NCI-H524 (cell line): ENCODE measurements at regions not wholly inside any gene's neighbourhood (a gene's known extent, or its start where the extent isn't known, plus 50 kb on each side); places are given as distances from the start of the nearest gene placed in this dataset.
"Not testable (repeated sequence)": the region's sequence is repeated elsewhere in the genome, so short reads cannot be mapped to it uniquely, and the experiment has no call there.

Experiments used
- DNase-seq, 2 experiments: peaks; one replicate each; lab custom pipeline; 2025; lab: John Stamatoyannopoulos, UW

DNA sequence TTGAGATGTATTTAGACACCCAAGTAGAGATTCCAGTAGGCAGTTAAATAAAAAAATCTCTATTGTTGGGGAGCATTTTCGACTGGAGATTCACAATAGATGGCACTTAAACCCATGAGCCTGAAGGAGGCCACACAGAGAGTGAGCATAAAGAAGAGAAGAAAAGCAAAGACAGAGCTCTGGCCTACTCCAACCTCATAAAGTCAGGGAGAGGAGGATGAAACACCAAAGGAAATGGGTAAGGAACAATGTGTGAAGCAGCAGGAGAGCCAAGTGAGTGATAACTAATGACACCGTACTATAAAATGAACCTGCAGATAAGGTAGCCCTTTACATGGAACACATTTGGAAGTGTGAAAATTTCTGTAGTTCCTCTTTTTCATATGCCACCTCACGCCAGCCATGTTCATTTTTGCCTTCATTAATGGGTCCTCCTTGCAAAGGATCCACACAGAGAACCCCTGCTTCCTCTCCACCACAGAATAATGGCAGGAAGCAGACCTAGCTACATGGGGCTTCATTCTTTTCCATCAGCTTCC, 150.0 kb upstream of the SYT10 start:
- DNase-seq, result no peak

- DNase-seq, result no peak
These were observed 154.1 kb upstream of the SYT10 start for GRCh38 chr12:33593753-33594152.

GRCh38 chr12:33596061-33596460, 156.4 kb upstream of the SYT10 start:
- DNase-seq, result no peak

DNA sequence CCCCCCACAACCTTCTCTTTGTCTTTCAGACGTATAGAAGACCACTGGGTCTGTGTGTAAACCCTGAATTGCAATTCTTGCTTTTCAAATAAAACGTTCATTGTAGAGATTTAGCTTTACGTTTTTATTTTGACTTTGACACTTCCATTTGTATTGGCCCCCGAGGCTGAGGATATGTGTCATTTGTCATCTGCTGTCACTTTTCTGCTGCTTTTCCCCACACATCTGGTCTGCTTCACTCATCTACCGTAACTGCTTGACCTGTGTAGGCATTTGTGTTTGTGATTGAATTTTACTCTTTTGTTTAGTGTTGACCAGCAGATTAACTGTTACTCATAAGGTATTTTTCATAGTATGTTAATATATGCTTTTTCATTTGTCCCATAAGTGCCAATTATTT, 157.2 kb upstream of the SYT10 start:
- no peak for DNase-seq

- DNase-seq, result peak in 1 of 2 experiments; percentile 42
These were observed 162.9 kb upstream of the SYT10 start for GRCh38 chr12:33602515-33602914.

GRCh38 chr12:33605757-33606156, 166.1 kb upstream of the SYT10 start:
- DNase-seq, result peak; percentile 39 to 69

GRCh38 chr12:33609910-33610309, 170.3 kb upstream of the SYT10 start:
- no peak for DNase-seq

- peak in 1 of 2 experiments; percentile 4 for DNase-seq
These were observed 175.0 kb upstream of the SYT10 start for GRCh38 chr12:33614630-33615029.

- DNase-seq, result no peak
These were observed 177.6 kb upstream of the SYT10 start for GRCh38 chr12:33617218-33617617.

DNA sequence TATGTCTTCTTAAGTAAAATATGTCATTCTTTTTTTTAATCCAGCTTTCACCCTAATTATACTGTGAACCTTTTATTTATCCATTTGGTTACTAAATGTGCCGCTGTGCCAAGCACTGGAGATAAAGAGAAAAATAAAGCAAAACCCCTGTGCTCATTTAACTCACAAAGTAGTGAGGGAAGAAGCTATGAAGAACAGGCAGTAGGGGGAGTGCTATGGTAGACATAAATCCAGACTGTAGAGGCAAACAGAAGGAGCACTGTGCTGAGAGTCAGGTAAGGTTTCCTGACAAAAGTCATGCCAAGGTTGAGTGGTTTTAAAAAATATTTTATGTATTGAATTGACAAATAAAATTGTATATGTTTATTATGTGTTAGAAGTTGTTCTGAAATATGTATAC, 188.5 kb upstream of the SYT10 start:
- DNase-seq, result no peak

DNA sequence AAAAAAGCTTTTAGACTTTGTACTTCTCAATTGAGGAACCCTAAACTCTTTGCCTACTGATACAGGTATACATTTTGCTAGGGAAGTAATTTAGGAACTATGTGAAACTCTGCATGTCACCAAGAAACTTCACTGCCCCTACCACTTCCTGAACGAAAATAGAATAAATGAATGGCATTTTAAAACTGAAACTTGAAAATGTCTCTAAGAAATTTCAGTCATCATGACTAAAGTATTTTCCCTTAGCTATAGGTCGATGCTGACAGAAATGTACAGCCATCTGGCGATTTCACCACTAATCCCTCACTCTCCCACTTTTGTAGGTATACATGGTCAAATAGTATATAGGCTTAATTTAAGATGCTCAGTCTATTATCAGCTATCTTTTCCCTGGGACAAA, 194.9 kb upstream of the SYT10 start:
- peak; percentile 35 to 70 for DNase-seq

- DNase-seq, result not testable (repeated sequence)
These were observed 197.3 kb upstream of the SYT10 start for GRCh38 chr12:33636930-33637329.

GRCh38 chr12:33639975-33640374, 200.4 kb upstream of the SYT10 start:
- DNase-seq, result peak in 1 of 2 experiments; percentile 51

DNA sequence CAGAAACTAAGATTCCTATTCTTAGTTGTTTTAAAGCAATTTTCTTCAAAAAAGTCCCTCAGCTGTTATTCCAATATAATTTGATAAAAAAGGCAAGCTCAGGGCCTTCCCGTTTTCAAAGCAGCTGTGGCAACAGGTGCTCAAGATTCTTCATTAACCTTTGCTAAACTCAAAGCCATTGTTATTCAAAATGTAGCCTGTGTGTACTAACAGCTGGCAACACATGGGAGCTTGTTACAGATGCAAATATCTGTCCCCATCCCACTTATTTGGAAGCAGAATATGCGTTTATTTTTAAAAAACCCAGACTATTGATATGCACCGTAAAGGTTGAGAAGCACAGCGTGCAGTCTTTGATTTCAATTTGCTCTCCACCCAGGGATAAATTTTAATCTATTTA, 210.4 kb upstream of the SYT10 start:
- no peak for DNase-seq

GRCh38 chr12:33650832-33651231, 211.2 kb upstream of the SYT10 start:
- no peak for DNase-seq

DNA sequence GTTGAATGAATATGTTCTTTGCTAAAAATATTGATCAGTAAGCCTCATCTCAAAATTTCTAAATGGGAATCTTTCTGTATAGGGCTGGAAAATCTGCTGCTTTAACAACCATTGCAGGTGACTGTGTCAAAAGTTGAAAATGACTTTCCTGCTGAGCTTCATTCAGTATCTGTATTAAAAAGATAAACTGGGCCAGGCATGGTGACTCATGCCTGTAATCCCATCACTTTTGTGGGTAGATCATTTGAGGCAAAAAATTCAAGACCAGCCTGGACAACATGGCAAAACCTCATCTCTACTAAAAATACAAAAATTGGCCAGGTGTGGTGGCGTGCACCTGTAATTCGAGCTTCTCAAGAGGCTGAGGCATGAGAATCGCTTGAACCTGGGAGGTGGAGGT, 213.7 kb upstream of the SYT10 start:
- no peak for DNase-seq

GRCh38 chr12:33654313-33654712, 214.7 kb upstream of the SYT10 start:
- no peak for DNase-seq

DNA sequence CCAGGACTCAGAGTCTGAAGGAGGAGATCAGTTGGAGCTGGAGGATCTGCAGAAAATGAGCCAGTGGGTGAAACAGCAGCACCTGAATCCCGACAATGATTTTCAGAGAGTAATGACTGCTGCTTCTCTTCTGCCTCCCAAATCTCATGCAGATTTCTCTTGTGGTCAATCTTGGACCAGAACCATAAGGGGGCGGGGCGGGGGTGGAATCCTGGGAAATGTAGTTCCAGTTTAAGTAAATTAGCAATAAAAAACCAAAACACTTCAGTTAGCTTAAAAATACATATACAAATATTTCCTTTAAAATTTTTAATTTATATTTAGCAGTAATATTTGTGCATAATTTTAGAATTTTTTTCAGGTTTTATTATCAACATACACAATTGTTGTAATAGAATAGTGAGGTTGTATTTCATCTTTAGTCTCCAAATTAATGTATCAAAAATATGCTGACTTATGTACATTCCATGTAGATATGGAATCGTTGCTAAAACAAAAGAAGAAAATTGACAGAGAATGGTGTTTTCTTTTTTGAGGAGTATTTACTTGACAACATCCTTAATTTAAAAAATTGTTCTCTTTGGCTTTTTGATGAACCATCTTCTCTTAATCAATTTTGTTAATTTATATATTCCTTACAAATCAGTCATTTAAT, 223.5 kb upstream of the SYT10 start:
- DNase-seq, result no peak

DNA sequence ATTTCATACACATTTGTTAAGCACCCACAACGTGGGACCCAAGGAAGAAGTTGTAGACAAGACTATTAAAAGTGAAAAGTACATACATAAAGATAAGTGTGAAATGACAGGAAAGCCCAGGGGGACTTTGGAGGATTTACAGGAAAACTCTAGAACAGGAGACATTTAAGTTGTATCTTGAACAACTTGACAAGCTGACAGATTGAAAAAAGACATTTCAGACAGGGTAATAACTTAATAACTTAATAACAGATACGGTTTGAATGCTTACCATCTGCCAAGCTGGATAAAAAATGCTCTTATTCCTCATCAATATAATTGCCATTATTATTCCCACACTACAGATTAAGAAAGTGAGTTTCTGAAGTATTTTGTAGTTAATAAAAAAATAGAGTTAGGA, 229.7 kb upstream of the SYT10 start:
- peak in 1 of 2 experiments; percentile 37 for DNase-seq

DNA sequence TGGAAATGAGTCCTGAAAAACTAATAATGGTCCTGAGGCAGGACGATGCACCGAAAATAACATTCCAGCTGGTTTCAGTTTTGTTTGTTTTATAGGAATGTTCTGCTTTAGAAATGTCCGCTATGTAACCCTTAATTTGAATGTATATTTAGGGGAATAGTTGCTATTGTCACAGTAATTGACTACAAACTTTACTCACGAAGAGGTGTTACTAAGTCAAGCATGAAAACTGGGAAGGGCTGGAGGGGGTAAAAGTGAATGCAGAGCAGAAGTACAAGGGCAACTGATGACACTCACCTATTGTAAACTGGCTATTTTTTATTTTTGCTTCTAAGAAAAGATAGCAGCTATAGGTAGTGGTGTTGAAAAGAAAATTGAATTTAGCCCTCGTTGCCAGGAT, 230.7 kb upstream of the SYT10 start:
- no peak for DNase-seq

DNA sequence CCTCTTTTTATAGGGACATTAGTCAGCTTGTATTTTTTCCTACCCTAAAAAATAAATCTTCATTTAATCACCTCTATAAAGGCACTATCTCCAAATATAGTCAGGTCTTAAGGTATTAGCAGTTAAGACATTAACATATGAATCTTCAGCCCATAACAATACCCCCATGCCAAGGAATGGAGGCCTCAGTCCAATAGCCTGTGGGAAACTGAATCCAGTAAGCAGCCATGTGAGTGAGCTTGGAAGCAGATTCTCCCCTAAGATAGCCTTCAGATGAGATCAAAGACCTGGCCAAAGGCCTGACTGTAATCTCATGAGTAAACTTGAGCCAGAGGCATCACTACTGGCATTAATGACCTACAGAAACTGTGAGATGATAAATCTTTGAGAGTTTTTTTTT, 232.1 kb upstream of the SYT10 start:
- DNase-seq, result no peak

GRCh38 chr12:33672836-33673577, 233.4 kb upstream of the SYT10 start:
- DNase-seq, result no peak

DNA sequence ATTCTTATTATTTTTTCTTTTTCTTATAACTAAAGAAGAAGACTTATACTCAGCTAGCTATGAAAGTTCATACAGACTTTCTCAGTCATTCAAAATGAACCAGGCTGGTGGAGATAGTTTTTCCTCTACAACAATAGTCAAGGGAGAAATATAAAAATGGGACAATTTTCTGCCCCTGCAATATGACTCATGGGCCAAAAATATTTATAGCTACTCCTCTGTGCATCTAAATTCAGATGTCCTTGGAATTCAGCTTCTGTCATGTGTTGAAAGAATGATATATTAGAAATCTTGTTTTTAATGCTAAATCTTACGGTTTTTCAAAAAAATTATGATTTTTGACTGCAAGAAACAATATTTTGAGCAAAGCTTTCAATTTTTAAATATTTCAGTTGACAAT, 237.2 kb upstream of the SYT10 start:
- no peak for DNase-seq
